ENCODE measurements at regions not wholly inside any gene's neighbourhood (a gene's known extent, or its start where the extent isn't known, plus 50 kb on each side); places are given as distances from the start of the nearest gene placed in this dataset.

DNA sequence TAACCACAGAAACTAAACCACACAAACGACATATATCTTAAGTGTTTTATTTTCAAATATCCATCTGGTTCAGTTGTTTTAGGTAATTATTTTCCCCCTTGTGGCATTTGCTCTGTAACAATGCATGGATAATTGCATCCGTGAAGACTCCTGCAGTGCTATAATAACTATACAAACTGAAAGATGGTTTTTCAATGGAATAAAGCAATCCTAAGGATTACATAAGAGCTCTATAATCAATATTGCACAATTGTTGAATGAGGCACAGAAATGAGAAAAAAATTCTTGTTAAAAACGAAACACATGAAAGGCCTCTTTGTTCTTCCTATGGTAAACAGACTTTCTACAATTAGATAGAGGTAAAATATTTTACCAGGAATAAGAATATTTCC is 446.0 kb upstream of the EPHA3 start:
- TF ChIP-seq, protein P1, sequence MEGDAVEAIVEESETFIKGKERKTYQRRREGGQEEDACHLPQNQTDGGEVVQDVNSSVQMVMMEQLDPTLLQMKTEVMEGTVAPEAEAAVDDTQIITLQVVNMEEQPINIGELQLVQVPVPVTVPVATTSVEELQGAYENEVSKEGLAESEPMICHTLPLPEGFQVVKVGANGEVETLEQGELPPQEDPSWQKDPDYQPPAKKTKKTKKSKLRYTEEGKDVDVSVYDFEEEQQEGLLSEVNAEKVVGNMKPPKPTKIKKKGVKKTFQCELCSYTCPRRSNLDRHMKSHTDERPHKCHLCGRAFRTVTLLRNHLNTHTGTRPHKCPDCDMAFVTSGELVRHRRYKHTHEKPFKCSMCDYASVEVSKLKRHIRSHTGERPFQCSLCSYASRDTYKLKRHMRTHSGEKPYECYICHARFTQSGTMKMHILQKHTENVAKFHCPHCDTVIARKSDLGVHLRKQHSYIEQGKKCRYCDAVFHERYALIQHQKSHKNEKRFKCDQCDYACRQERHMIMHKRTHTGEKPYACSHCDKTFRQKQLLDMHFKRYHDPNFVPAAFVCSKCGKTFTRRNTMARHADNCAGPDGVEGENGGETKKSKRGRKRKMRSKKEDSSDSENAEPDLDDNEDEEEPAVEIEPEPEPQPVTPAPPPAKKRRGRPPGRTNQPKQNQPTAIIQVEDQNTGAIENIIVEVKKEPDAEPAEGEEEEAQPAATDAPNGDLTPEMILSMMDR (IDR thresholded peaks at IDR 0.05; ENCODE audit: insufficient read depth, low read length) = no peak
- TF ChIP-seq, protein P2, sequence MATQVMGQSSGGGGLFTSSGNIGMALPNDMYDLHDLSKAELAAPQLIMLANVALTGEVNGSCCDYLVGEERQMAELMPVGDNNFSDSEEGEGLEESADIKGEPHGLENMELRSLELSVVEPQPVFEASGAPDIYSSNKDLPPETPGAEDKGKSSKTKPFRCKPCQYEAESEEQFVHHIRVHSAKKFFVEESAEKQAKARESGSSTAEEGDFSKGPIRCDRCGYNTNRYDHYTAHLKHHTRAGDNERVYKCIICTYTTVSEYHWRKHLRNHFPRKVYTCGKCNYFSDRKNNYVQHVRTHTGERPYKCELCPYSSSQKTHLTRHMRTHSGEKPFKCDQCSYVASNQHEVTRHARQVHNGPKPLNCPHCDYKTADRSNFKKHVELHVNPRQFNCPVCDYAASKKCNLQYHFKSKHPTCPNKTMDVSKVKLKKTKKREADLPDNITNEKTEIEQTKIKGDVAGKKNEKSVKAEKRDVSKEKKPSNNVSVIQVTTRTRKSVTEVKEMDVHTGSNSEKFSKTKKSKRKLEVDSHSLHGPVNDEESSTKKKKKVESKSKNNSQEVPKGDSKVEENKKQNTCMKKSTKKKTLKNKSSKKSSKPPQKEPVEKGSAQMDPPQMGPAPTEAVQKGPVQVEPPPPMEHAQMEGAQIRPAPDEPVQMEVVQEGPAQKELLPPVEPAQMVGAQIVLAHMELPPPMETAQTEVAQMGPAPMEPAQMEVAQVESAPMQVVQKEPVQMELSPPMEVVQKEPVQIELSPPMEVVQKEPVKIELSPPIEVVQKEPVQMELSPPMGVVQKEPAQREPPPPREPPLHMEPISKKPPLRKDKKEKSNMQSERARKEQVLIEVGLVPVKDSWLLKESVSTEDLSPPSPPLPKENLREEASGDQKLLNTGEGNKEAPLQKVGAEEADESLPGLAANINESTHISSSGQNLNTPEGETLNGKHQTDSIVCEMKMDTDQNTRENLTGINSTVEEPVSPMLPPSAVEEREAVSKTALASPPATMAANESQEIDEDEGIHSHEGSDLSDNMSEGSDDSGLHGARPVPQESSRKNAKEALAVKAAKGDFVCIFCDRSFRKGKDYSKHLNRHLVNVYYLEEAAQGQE (IDR thresholded peaks at IDR 0.05; ENCODE audit: insufficient replicate concordance, low read depth) = no peak
